GM12874 (cell line): ENCODE measurements at regions not wholly inside any gene's neighbourhood (a gene's known extent, or its start where the extent isn't known, plus 50 kb on each side); places are given as distances from the start of the nearest gene placed in this dataset.
A peak's percentile ranks its signal among the peaks of the same experiment; 100 is the strongest.

ENCODE experiments used
- CTCF ChIP-seq: IDR thresholded peaks from 2 replicates; pipeline ENCODE4 v1.5.1; 2011; ENCODE audit warnings: low read depth, mild to moderate bottlenecking, control low read depth, low read length, moderate library complexity; ENCODE audit not compliant: insufficient read depth

DNA sequence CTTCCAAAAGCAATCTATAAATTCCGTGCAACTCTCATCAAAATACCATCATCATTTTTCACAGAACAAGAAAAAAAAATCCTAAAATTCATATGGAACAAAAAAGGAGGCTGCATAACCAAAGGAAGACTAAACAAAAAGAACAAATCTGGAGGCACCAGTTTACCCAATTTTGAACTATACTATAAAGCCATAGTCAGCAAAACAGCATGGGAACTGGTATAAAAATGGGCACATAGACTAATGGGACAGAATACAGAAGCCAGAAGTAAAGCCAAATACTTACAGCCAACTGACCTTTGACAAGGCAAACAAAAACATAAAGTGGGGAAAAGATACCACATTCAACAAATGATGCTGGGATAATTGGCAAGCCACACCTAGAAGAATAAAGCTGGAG, 753.5 kb upstream of the PABPC4L start:
- TF ChIP-seq CTCF: no peak

DNA sequence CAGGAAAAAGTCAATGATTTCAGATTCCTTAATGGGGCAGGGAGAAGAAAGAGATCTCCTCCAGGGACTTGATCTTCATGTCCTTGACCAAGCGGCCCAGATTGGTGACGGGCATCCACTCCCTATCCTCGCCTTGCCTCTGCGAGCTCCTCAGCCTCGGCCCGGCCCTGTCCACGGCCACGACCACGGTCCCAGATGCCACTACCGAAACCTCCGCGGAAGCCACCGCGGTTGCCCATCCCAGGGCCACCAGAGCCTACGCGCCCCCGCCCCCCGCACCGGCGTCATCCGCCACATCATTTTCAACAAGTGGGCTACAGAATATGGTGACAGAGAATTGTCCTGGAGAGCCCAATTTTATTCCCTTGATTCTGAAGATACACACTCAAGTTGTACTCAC, 751.2 kb upstream of the PABPC4L start:
- no peak for TF ChIP-seq CTCF

DNA sequence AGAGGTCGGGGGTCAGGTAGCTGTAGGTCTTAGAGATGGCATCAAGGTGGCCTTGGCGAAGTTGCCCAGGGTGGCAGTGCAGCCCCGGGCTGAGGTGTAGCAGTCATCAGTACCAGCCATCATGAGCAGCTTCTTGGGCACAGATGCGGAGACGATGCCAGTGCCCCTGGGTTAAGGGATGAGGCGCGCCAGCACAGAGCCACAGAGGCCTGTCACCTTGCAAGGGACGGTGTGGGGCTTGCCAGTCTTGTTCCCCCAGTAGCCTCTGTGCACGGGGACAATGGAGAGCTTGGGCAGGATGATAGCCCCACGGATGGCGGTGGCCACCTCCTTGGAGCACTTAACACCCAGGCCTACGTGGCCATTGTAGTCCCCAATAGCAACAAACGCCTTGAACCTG, 750.7 kb upstream of the PABPC4L start:
- TF ChIP-seq CTCF: no peak

GRCh38 chr4:134948110-134948642, 746.6 kb upstream of the PABPC4L start:
- no peak for TF ChIP-seq CTCF

DNA sequence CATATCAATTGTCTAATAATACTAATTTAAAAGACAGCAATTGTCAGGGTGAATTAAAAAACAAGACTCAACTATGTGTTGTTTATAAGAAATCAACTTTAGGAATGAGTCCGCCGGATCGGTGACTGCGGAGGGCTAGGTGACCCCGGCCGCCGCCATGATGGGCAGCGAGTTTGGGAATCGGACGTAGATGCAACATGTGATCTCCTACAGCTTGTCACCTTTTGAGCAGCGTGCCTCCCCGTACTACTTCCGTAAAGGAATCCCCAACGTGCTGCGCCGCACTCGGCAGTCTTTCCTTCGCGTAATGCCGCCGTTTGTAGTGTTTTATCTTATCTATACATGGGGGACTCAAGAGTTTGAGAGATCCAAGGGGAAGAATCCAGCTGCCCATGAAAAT, 742.5 kb upstream of the PABPC4L start:
- no peak for TF ChIP-seq CTCF

- TF ChIP-seq CTCF: no peak
Measured at GRCh38 chr4:134936014-134936413, 734.4 kb upstream of the PABPC4L start.

- TF ChIP-seq CTCF: peak; percentile 19; the same call in 1 of the 2 replicates
Measured at GRCh38 chr4:134935320-134935719, 733.7 kb upstream of the PABPC4L start.
